Tibial nerve (tissue), 4 donors: ENCODE measurements at regions not wholly inside any gene's neighbourhood (a gene's known extent, or its start where the extent isn't known, plus 50 kb on each side); places are given as distances from the start of the nearest gene placed in this dataset.

ENCODE experiments used
- CTCF ChIP-seq, 5 experiments: fragments of 200-600 bp in 3 of 5; fragments of 450-650 bp in 2 of 5; sonication (generic) in 3 of 5; IDR thresholded peaks; one replicate each; pipeline ENCODE4 v1.5.1; 2016 to 2019; ENCODE audit warnings: antibody characterized with exemption in 5 of 5, mild to moderate bottlenecking in 3 of 5, moderate library complexity in 2 of 5
- EP300 ChIP-seq, 2 donors: sonication (generic); formaldehyde crosslinking; IDR thresholded peaks; one replicate each; pipeline ENCODE4 v1.6.1; 2017; ENCODE audit warnings: antibody characterized with exemption in 2 of 2, mild to moderate bottlenecking in 1 of 2
- POLR2A ChIP-seq, 2 donors: fragments of 450-650 bp; IDR thresholded peaks; one replicate each; pipeline ENCODE4 v1.6.1; 2017; ENCODE audit warnings: antibody characterized with exemption in 2 of 2, mild to moderate bottlenecking in 2 of 2, moderate library complexity in 2 of 2

GRCh38 chr9:135029871-135030565 is 57.5 kb upstream of the OLFM1 start:
- TF ChIP-seq POLR2A (IDR thresholded peaks at IDR 0.05), result no peak
- no peak for TF ChIP-seq CTCF (IDR thresholded peaks at IDR 0.05)
- no peak for TF ChIP-seq EP300 (IDR thresholded peaks at IDR 0.05)
